H1 (cell line): ENCODE measurements at regions not wholly inside any gene's neighbourhood (a gene's known extent, or its start where the extent isn't known, plus 50 kb on each side); places are given as distances from the start of the nearest gene placed in this dataset.

Experiments
- CTCF ChIA-PET: fragments of 300-600 bp; sonication (Branson Sonifier 250); formaldehyde crosslinking; loops from one replicate; lab custom pipeline; 2021; ENCODE audit not compliant: partially characterized antibody; lab: Charles Lee
- POLR2A ChIA-PET: fragments of 300-600 bp; sonication (Branson Sonifier 250); formaldehyde crosslinking; loops from one replicate; lab custom pipeline; 2021; ENCODE audit warnings: inconsistent platforms; ENCODE audit not compliant: partially characterized antibody; lab: Charles Lee
- DNase-seq, 2 experiments: peaks; one replicate each; pipeline versions ENCODE4 v3.0.0 to v3.0.0-alpha.2; 2010 to 2022; ENCODE audit warnings: low spot score in 2 of 2, low read depth in 1 of 2, mixed read lengths in 1 of 2
- FAIRE-seq: peaks from 2 replicates; lab custom pipeline; 2011; peaks lifted over from hg19 to GRCh38; lab: Jason Lieb, UNC
- H2AFZ ChIP-seq: 2 replicates; pipeline ENCODE4 v1.8.1; 2012; ENCODE audit warnings: low read length, inconsistent platforms
- H2AK5ac ChIP-seq: 2 replicates; pipeline ENCODE4 v1.6.1; 2013; ENCODE audit warnings: low read depth, low read length
- H2BK120ac ChIP-seq: replicated peaks from 2 replicates; pipeline ENCODE3; 2013; ENCODE audit warnings: low read depth, low read length, inconsistent platforms
- H2BK12ac ChIP-seq: 2 replicates; pipeline ENCODE4 v1.6.1; 2013; ENCODE audit warnings: low read depth, low read length
- H2BK15ac ChIP-seq: 2 replicates; pipeline ENCODE4 v1.6.1; 2013; ENCODE audit warnings: low read length
- H2BK20ac ChIP-seq: 2 replicates; pipeline ENCODE4 v1.6.1; 2013; ENCODE audit warnings: low read length
- H2BK5ac ChIP-seq: 2 replicates; pipeline ENCODE4 v1.6.1; 2013; ENCODE audit warnings: low read depth, low read length
- H3K14ac ChIP-seq: 2 replicates; pipeline ENCODE4 v1.6.1; 2013; ENCODE audit warnings: inconsistent platforms; ENCODE audit not compliant: insufficient read length
- H3K18ac ChIP-seq: 2 replicates; pipeline ENCODE4 v1.6.1; 2013; ENCODE audit warnings: low read length; ENCODE audit errors: extremely low read depth
- H3K23ac ChIP-seq: 2 replicates; pipeline ENCODE4 v1.6.1; 2013; ENCODE audit warnings: inconsistent platforms; ENCODE audit not compliant: insufficient read length
- H3K23me2 ChIP-seq: 2 replicates; pipeline ENCODE4 v1.6.1; 2013; ENCODE audit warnings: low read depth, low read length
- H3K27ac ChIP-seq: 2 replicates; pipeline ENCODE4 v1.6.1; 2011; ENCODE audit warnings: low read depth, low read length, inconsistent platforms
- H3K27me3 ChIP-seq, 4 experiments: replicated peaks in 1 of 4; 1 replicate in 1 of 4; 2 replicates in 3 of 4; pipeline versions ENCODE4 v1.6.1 to v1.8.1; 2011 to 2013; ENCODE audit warnings: low read length in 3 of 4, mild to moderate bottlenecking in 3 of 4, inconsistent platforms in 2 of 4, mixed read lengths in 2 of 4, moderate library complexity in 1 of 4; ENCODE audit not compliant: control insufficient read depth in 3 of 4, insufficient read depth in 3 of 4; ENCODE audit errors: extremely low read depth in 1 of 4
- H3K36me3 ChIP-seq, 4 experiments: 2 replicates each; pipeline versions ENCODE4 v1.6.1 to v1.8.1; 2011 to 2013; ENCODE audit warnings: mild to moderate bottlenecking in 4 of 4, low read length in 3 of 4, moderate library complexity in 2 of 4, control low read depth in 1 of 4, inconsistent platforms in 1 of 4; ENCODE audit not compliant: insufficient read depth in 4 of 4, control insufficient read depth in 2 of 4
- H3K4ac ChIP-seq: replicated peaks from 2 replicates; pipeline ENCODE3; 2013; ENCODE audit warnings: low read length, low read depth, mixed read lengths, inconsistent platforms; ENCODE audit not compliant: insufficient read length
- H3K4me1 ChIP-seq, 4 experiments: replicated peaks in 1 of 4; 1 replicate in 1 of 4; 2 replicates in 3 of 4; pipeline versions ENCODE4 v1.6.1 to v1.8.1; 2011 to 2013; ENCODE audit warnings: low read length in 3 of 4, inconsistent platforms in 2 of 4, mixed read lengths in 1 of 4; ENCODE audit not compliant: insufficient read depth in 4 of 4, control insufficient read depth in 3 of 4
- H3K4me2 ChIP-seq, 2 experiments: 2 replicates each; pipeline versions ENCODE4 v1.6.1 to v1.8.1; 2011 to 2013; ENCODE audit warnings: low read depth in 2 of 2, low read length in 2 of 2, control low read depth in 1 of 2, inconsistent platforms in 1 of 2, mild to moderate bottlenecking in 1 of 2; ENCODE audit not compliant: insufficient read depth in 1 of 2
- H3K4me3 ChIP-seq, 4 experiments: fragments of 200-600, 300-600 bp in 1 of 4; sonication (generic), shearing (Covaris generic), sonication (Bioruptor Twin) in 1 of 4; 2 replicates each; pipeline versions ENCODE4 v1.5.1 to v1.8.1; 2011 to 2016; ENCODE audit warnings: low read length in 4 of 4, low read depth in 3 of 4, control low read depth in 2 of 4, inconsistent platforms in 2 of 4, mild to moderate bottlenecking in 2 of 4, mixed read lengths in 1 of 4, moderate library complexity in 1 of 4; ENCODE audit not compliant: insufficient read depth in 2 of 4; ENCODE audit errors: extremely low read depth in 1 of 4
- H3K56ac ChIP-seq: replicated peaks from 2 replicates; pipeline ENCODE3; 2013; ENCODE audit warnings: low read depth, mild to moderate bottlenecking, mixed read lengths, low read length, inconsistent platforms; ENCODE audit not compliant: insufficient read length
- H3K79me1 ChIP-seq: 2 replicates; pipeline ENCODE4 v1.6.1; 2013; ENCODE audit warnings: low read depth, low read length, control low read depth
- H3K79me2 ChIP-seq, 2 experiments: 2 replicates each; pipeline versions ENCODE4 v1.6.1 to v1.8.1; 2012 to 2013; ENCODE audit warnings: low read length in 2 of 2, mild to moderate bottlenecking in 2 of 2, inconsistent platforms in 1 of 2; ENCODE audit not compliant: insufficient read depth in 2 of 2, control insufficient read depth in 1 of 2
- H3K9ac ChIP-seq, 4 experiments: replicated peaks in 1 of 4; 1 replicate in 1 of 4; 2 replicates in 3 of 4; pipeline versions ENCODE4 v1.6.1 to v1.8.1; 2011 to 2013; ENCODE audit warnings: low read depth in 3 of 4, low read length in 3 of 4, control low read depth in 2 of 4, mild to moderate bottlenecking in 2 of 4, moderate library complexity in 2 of 4, inconsistent platforms in 1 of 4; ENCODE audit errors: extremely low read depth in 1 of 4
- H3K9me3 ChIP-seq, 2 experiments: 2 replicates each; pipeline versions ENCODE4 v1.6.1 to v1.8.1; 2012 to 2013; ENCODE audit warnings: mild to moderate bottlenecking in 2 of 2, moderate library complexity in 2 of 2, control low read depth in 1 of 2, inconsistent platforms in 1 of 2, low read depth in 1 of 2, low read length in 1 of 2, mixed read lengths in 1 of 2; ENCODE audit not compliant: insufficient read depth in 2 of 2
- H4K20me1 ChIP-seq, 2 experiments: replicated peaks in 1 of 2; 2 replicates each; pipeline versions ENCODE3 to v1.8.1; 2011 to 2013; ENCODE audit warnings: inconsistent platforms in 2 of 2, low read length in 2 of 2, mild to moderate bottlenecking in 1 of 2; ENCODE audit not compliant: insufficient read depth in 2 of 2, control insufficient read depth in 1 of 2
- H4K5ac ChIP-seq: 2 replicates; pipeline ENCODE4 v1.6.1; 2013; ENCODE audit warnings: low read length, low read depth, mixed read lengths, inconsistent platforms; ENCODE audit not compliant: insufficient read length
- H4K8ac ChIP-seq: 2 replicates; pipeline ENCODE4 v1.8.0; 2013; ENCODE audit warnings: mild to moderate bottlenecking, moderate library complexity, low read length, inconsistent platforms; ENCODE audit not compliant: insufficient read depth; ENCODE audit errors: extremely low read depth
- H4K91ac ChIP-seq: replicated peaks from 2 replicates; pipeline ENCODE3; 2013; ENCODE audit warnings: low read length, mixed read lengths, inconsistent platforms; ENCODE audit not compliant: insufficient read length
- BCL11A ChIP-seq, 2 experiments: IDR thresholded peaks; one replicate each; pipeline ENCODE4 v1.6.1; 2011; ENCODE audit warnings: low read depth in 2 of 2, low read length in 2 of 2, mild to moderate bottlenecking in 2 of 2
- NRF1 ChIP-seq: IDR thresholded peaks from 2 replicates; pipeline ENCODE4 v1.6.1; 2011; ENCODE audit warnings: mild to moderate bottlenecking, low read depth, low read length, improper control_type of control experiment
- SIN3A ChIP-seq, 2 experiments: IDR thresholded peaks in 1 of 2; conservative IDR thresholded peaks in 1 of 2; 2 replicates each; pipeline ENCODE4 v1.6.1; 2011 to 2012; ENCODE audit warnings: low read length in 2 of 2, improper control_type of control experiment in 1 of 2, low read depth in 1 of 2, mild to moderate bottlenecking in 1 of 2
- WGBS, 2 experiments: shearing (Covaris generic) in 1 of 2; methylation state at CpG; one replicate each; pipeline versions ENCODE4 v1.1.6 to v1.1.7; 2013 to 2015; ENCODE audit warnings: low lambda C conversion rate in 2 of 2, mixed read lengths in 2 of 2, inconsistent platforms in 1 of 2, low coverage in 1 of 2, missing lambda C conversion rate in 1 of 2; ENCODE audit not compliant: insufficient replicate concordance in 2 of 2, insufficient coverage in 1 of 2, insufficient read length in 1 of 2; ENCODE audit errors: extremely low coverage in 1 of 2, missing lambda C conversion rate in 1 of 2; 5-methylcytosine and 5-hydroxymethylcytosine counted together

- POLR2A ChIA-PET: no interaction called here
Measured at GRCh38 chr3:192054881-192055280, 593.9 kb downstream of the PYDC2 start.

More at GRCh38 chr3:192054881-192055280, 593.9 kb downstream of the PYDC2 start:
- no peaks in the 10 kb centered on the region for H3K79me2 ChIP-seq
- H3K4me3 ChIP-seq: no peak overlapping the region
- no peaks in the 10 kb centered on the region for H3K23me2 ChIP-seq
- no peak overlapping the region for H3K14ac ChIP-seq
- CTCF ChIA-PET: interaction anchor here (0.8 kb wide), 1 partner anchor 390 kb away, joined by 3 read pairs; no protein-coding TSS in a partner anchor
- H2BK20ac ChIP-seq: no peak overlapping the region
- H3K23ac ChIP-seq: no peak overlapping the region
- no peak for TF ChIP-seq BCL11A (IDR thresholded peaks at IDR 0.05; ENCODE audit: low read depth in 2 of 2, low read length in 2 of 2)
- TF ChIP-seq SIN3A (conservative IDR thresholded peaks at IDR 0.05 in 1 of 2, IDR thresholded peaks at IDR 0.05 in 1 of 2; ENCODE audit: low read depth in 1 of 2, low read length in 2 of 2): no peak
- no peak for TF ChIP-seq NRF1
- H3K79me1 ChIP-seq: no peaks in the 10 kb centered on the region
- no peak overlapping the region for H3K27ac ChIP-seq
- no peaks in the 10 kb centered on the region for H3K4me1 ChIP-seq
- no peak overlapping the region for H2AK5ac ChIP-seq
- no peak overlapping the region for H4K91ac ChIP-seq
- H3K56ac ChIP-seq: no peak overlapping the region
- H3K27me3 ChIP-seq: no peaks in the 10 kb centered on the region
- no peak for FAIRE-seq
- DNase-seq: no peak
- 93% methylated on average over 2 of the region's 2 CpGs; no CpG with 5 or more reads in 1 of the 2 experiments for WGBS, 2 experiments
- no peak overlapping the region for H2BK15ac ChIP-seq
- no peak overlapping the region for H2AFZ ChIP-seq
- no peak overlapping the region for H4K5ac ChIP-seq
- H3K4ac ChIP-seq: no peak overlapping the region
- no peak overlapping the region for H3K9ac ChIP-seq
- no peak overlapping the region for H2BK120ac ChIP-seq
- no peak overlapping the region for H4K8ac ChIP-seq
- no peak overlapping the region for H3K18ac ChIP-seq
- no peaks in the 10 kb centered on the region for H3K36me3 ChIP-seq
- H2BK12ac ChIP-seq: no peak overlapping the region
- H2BK5ac ChIP-seq: no peak overlapping the region
- no peaks in the 10 kb centered on the region for H4K20me1 ChIP-seq
- no peak overlapping the region for H3K4me2 ChIP-seq
- H3K9me3 ChIP-seq: no peaks in the 10 kb centered on the region
